HG02571 (cell line): ENCODE measurements at regions not wholly inside any gene's neighbourhood (a gene's known extent, or its start where the extent isn't known, plus 50 kb on each side); places are given as distances from the start of the nearest gene placed in this dataset.

ENCODE experiments used
- ATAC-seq: cut with Tn5 transposase; IDR thresholded peaks from one replicate; pipeline ENCODE4 v1.9.1; 2021; ENCODE audit warnings: mild to moderate bottlenecking, moderate library complexity; ENCODE audit not compliant: unreplicated experiment

DNA sequence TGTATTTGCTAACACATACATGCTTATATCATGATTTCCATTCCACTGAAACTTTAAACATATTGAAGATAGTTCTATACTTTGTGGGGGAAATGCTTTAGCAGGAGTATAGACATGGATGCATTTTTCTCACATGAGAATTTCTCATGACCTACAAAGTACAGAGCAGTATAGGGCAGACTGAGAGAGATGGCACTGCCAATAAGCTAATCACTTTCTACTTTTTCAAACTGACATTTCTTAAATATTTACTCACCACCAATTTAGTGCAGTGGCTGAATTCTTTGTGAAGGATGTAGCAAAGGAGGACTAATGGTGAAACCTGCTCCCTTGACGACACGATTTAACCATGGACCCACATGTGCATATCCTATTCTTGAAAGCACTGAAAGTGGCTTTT, 923.5 kb downstream of the ADGRL2 start:
- ATAC-seq = no peak

DNA sequence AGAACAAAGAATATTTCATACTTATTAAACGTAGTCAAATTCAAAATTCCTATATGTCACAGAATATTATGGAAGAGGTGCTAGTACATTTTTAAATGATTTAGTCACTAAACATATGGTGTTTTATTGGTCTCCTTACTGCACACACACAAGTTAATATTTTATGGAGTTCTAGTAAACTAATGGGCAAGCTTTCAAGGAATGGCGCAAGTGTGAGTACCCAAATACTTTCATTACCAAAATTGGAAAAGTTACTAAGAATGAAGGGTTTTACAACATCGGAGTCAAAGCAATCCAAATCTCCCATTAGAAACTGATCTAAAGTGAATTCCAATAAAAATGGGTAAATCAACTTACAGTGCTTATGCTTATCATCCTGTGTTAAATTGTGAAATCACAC, 921.9 kb downstream of the ADGRL2 start:
- no peak for ATAC-seq

- no peak for ATAC-seq
Measured at GRCh38 chr1:82721702-82722101, 921.0 kb downstream of the ADGRL2 start.

DNA sequence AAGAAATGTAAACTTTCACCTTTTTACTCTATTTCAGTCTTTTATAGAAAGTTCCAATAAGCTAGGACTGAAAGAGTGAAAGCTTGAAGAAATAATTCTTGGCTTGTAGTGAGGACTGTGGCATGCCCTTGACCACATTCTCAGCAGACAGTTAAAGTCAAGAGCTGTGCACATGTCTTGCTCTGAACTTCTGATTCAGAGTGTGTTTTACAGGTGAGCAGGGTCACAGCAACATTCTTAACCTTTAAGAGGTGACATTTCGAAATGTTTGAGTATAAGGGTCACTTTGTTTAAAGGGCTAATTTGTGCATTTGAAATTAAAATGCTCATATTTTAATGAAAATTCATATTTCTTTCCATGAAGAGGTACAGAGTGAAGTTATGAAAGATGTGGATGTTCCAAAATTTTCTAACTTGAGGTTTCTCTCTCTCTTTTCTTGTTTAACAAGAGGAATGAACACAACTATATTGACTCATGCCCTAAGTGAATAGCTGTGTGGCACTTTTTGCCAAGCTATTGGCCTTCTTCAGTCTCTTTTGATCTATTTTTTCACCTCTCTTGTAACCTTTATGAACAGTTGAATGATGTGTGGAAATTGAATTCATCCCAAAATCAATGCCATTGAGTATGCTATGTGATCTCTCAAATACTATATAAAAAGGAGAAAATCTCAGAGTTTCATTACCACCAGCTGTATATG, 918.1 kb downstream of the ADGRL2 start:
- ATAC-seq = no peak

DNA sequence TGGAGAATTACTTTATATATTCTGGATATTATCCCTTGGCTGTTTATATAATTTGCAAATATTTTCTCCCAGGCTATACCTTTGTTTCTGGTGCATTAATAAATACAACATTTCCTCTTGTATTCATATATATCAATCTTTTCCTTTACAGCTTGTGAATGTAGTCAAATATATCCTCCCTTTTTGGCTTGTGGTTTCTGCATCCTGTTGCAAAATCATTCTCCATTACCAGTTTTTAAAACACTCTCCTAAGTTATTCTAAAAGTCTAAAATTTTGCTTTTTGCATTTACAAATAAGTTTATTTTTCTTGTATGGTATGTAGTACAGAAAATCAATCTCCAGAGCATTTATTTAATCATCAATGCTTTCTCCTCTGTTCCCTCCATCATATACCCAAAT, 909.4 kb downstream of the ADGRL2 start:
- ATAC-seq = no peak

GRCh38 chr1:82707681-82708080, 906.9 kb downstream of the ADGRL2 start:
- ATAC-seq = no peak

DNA sequence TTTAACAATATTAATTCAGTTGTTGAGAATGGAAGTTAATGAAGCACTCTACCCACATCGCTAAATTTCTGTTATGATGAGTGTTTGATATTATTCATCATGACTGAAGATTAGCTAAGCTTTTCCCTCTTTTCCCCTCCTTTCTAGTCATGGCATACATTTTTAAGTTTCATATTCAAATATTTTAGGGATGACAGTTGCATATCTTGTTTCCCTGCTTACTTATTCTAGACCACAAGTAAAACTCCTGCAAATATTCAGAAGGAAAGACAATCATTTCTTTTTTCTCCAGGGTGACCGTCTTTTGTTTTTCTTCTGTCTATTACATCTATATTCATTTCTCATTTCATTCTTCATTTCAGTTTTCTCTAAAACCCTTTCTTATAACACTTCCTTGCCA, 906.0 kb downstream of the ADGRL2 start:
- no peak for ATAC-seq

- ATAC-seq = no peak
Measured at GRCh38 chr1:82704966-82705365, 904.2 kb downstream of the ADGRL2 start.

- no peak for ATAC-seq
Measured at GRCh38 chr1:82704393-82704792, 903.7 kb downstream of the ADGRL2 start.

DNA sequence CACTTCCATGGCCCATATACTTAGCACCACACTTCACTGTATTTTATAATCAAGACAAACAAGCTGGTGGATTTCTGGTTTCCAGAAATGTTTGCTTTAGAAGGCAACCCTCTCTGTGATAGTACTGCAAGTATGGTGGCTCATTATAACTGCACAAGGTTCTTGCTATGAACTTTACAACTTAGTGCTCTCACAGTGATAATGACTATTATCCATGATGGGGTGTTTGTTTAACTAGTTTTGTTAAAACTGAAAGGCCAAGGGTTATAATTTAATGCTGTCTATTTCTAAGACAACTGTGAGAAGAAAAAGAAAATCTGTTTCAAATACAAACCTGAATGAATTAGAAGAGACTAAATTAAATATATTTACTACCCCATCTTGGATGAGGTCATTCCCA, 903.2 kb downstream of the ADGRL2 start:
- ATAC-seq = no peak

DNA sequence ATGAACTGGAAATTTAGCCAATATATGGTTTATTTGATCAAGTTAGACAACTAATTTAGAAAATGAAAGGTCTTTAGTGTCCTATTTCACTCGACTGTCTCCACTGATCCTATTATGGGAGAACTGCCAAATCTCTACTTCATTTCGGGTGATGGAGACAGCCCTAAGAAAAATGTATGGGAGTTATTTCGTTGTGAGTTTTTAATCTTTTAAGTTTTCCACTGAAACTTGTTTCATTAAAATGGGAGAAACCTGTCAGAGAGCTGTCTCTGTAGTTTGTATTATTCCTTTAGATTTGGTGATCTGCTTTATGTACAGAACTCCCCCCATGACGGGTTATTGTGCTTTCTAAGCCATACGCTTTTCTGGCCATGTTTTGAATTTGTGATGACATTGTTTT, 899.7 kb downstream of the ADGRL2 start:
- ATAC-seq = no peak

DNA sequence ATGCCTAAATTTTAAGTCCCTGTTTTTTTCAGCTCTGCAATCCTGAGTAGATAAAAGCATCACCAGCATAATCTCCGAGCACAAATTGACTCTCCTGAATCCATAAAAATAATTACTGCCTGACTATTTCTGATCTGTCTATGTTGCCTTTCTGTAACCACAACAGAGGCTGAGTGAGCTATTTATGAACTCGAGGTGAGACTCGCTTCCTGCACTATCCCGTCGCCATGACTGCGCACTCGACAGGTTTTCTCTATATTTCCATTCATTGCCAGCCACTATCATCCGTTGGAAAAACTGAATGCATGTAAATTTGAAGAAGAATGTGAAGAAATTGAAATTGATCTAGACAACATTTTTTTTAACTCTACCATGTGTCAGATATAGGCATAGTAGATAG, 897.2 kb downstream of the ADGRL2 start:
- no peak for ATAC-seq

DNA sequence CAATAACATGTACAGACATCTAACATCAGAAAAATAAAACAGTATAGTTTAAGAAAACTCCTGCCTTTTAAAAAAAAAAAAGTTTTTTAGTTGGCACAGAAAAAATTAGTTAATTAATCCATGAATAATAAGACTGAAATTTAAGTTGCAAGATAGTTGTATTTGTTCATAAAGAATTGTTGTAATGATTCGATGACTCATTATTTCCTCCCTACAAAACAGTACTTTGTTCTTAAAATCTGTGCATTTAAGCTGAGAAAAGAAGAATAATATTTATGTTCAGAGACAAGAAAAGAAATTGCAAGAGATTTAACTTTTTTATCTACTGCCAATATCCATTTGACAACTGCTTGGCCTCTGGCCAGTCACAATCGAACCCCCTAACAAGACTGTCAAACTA, 894.7 kb downstream of the ADGRL2 start:
- ATAC-seq = no peak

GRCh38 chr1:82690411-82690810, 889.7 kb downstream of the ADGRL2 start:
- ATAC-seq = no peak

DNA sequence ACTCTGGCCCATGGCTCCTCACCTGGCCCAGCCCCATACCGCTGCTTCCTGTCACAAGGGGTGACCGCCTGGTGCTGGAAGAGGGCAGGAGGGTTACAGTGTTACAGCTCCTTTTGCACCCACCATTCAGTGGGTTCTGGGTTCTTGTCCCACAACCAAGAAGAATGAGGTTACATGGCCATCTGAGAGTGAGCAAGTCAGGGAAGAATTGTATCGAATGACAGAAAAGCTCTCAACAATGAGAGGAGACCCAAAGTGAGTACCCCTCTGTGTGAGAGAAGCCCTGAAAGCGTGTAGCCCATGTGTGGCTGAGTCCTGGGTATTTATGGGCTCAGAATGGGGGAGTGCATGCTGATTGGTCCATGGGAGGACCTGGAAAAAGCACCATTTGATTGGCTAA, 888.5 kb downstream of the ADGRL2 start:
- no peak for ATAC-seq

GRCh38 chr1:82686774-82687173, 886.0 kb downstream of the ADGRL2 start:
- no peak for ATAC-seq

DNA sequence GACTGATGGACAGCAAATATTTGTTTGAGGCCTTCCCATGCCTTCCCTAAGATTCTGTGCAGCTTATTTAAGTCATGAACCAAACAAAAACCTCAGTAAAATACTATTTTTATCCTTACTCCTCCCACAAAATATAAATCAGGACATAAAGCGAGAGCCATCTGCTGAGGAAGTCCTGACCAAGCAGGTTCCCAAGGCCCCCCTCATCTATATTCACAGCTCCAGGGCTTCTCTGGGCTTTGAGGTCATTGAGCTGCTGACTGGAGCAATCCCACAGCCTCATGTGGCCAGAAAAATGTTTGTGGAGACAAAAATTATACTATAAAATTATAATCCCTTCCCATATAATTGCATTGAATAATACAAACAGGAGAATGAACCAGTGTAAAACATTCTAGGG, 846.2 kb downstream of the ADGRL2 start:
- no peak for ATAC-seq

GRCh38 chr1:82646336-82646735, 845.6 kb downstream of the ADGRL2 start:
- no peak for ATAC-seq

DNA sequence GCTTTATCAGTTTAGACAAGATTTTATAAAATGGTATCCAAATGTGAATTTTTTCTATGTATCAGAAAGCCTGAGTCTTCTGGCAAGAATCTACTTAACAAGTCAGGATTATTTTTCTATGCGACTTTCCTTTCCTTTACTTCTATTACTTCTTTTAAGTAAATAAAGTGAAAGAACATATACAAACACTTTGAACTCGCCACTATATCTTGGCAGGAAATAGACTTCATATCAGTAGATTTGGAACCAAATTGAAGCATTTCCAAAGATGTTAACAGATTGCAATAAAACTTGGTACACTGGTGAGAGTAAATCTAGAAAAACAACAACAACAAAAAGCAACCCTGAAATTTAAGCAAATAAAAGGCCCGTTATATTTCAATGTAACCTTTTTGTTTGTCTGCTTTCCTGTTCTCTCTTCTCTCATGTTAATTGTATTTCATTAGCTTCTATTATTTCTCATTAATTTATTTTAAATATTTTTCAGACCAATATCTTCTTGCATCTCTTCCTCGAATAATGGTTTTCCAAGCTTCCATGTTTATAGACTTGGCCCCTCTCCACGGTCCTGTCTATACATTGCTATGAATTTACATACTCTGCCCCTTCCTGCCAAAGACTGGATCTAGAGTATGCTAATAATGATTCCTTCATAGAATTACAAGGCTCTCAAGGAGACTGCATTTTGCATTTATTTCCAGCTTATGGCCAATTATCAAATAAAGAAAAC, 843.6 kb downstream of the ADGRL2 start:
- no peak for ATAC-seq

DNA sequence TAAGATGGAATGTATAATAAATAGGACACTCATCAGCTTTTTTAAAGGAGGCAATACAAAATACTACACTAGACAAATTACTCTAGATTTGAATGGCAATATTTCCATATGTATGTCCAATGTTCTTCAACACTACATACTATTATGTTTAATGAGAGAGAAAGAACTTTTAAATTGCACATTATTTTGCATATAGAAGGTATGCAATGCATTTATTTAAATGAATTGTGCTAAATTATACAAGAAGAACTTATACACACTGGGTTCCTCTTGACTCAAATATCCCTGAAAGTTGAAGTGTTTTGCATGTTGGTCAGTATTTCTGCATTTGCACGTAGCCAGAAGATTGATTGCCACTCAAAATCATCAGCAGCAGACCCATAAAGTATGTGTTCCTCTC, 839.6 kb downstream of the ADGRL2 start:
- ATAC-seq = no peak

GRCh38 chr1:82634266-82634665, 833.5 kb downstream of the ADGRL2 start:
- ATAC-seq = no peak

DNA sequence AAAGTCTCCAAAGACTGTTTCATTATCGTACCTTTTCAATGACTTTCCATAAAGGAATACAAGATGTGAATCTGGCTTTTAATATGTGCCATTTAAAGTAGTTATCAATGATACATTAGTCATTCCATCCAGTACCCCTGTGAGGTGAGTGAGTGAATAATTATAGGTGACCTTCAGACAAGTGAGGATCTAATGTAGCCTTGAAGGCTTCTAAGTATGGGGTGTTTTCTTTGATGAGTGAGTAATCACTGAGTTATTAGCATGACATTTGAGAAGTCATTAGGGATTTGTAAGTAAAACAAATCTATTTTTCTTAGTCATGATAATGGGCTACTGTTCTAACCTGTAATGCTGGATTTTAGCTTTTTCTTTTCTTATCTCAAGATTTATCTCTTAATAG, 831.4 kb downstream of the ADGRL2 start:
- ATAC-seq = no peak

DNA sequence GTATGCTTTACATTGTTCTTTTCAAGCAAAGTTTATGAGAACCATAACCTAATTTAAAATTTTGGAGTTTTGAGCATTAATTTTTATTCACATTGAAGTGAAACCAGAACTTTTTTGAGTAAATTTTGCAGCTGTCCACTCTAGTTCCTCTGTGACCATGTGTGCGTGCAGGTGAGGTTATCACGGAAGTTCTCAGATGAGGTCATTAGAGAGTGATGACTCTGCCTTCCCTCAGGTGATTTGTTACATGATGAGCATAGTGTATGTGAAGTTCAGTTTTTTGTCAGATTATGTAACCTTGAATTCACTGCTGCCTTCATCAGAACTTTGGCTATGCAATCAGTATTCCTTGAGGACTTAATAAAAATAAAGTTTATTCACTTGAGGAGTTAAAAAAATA, 828.2 kb downstream of the ADGRL2 start:
- no peak for ATAC-seq
